SU-DHL-6 (cell line): ENCODE measurements at regions not wholly inside any gene's neighbourhood (a gene's known extent, or its start where the extent isn't known, plus 50 kb on each side); places are given as distances from the start of the nearest gene placed in this dataset.

Source experiments
- H2AFZ ChIP-seq: fragments of 200-600 bp; sonication (generic); 2 replicates; pipeline ENCODE4 v1.6.1; 2014; ENCODE audit warnings: low read depth, mild to moderate bottlenecking, moderate library complexity, mixed read lengths, antibody characterized with exemption, low read length; ENCODE audit not compliant: severe bottlenecking
- H3F3A ChIP-seq: fragments of 200-600 bp; shearing (Covaris generic); 2 replicates; pipeline ENCODE4 v1.6.0; 2016; ENCODE audit warnings: antibody characterized with exemption, mild to moderate bottlenecking; ENCODE audit not compliant: insufficient read depth
- H3K27ac ChIP-seq: fragments of 200-600 bp; sonication (generic); 2 replicates; pipeline ENCODE4 v1.5.1; 2016; ENCODE audit warnings: low read depth, mild to moderate bottlenecking, low read length, moderate library complexity, mixed read lengths
- H3K27me3 ChIP-seq: fragments of 200-600 bp; sonication (generic), shearing (Covaris generic); 2 replicates; pipeline ENCODE4 v1.6.0; 2014; ENCODE audit warnings: mild to moderate bottlenecking, low read length
- H3K36me3 ChIP-seq: fragments of 200-600 bp; sonication (generic); 2 replicates; pipeline ENCODE4 v1.6.1; 2014; ENCODE audit warnings: mild to moderate bottlenecking, low read length, mixed read lengths
- H3K4me2 ChIP-seq: fragments of 300-600, 200-600 bp; shearing (Covaris generic), sonication (generic); 2 replicates; pipeline ENCODE4 v1.6.0; 2014; ENCODE audit warnings: low read length, low read depth, mild to moderate bottlenecking; ENCODE audit not compliant: poor library complexity, severe bottlenecking
- H3K4me3 ChIP-seq: fragments of 200-600 bp; sonication (generic); 2 replicates; pipeline ENCODE4 v1.5.1; 2014; ENCODE audit warnings: antibody characterized with exemption, low read length, mild to moderate bottlenecking, mixed read lengths; ENCODE audit not compliant: insufficient read depth, poor library complexity, severe bottlenecking
- H3K79me2 ChIP-seq: fragments of 200-600 bp; sonication (generic); 2 replicates; pipeline ENCODE4 v1.6.1; 2014; ENCODE audit warnings: mild to moderate bottlenecking, low read length, moderate library complexity; ENCODE audit not compliant: insufficient read depth
- H3K9ac ChIP-seq: fragments of 200-600 bp; sonication (generic); 2 replicates; pipeline ENCODE4 v1.7.0; 2014; ENCODE audit warnings: mild to moderate bottlenecking, low read length
- H3K9me2 ChIP-seq: fragments of 200-600 bp; sonication (generic); replicated peaks from 2 replicates; pipeline ENCODE4 v1.6.1; 2014; ENCODE audit warnings: low read length; ENCODE audit not compliant: insufficient read depth
- H3K9me3 ChIP-seq: fragments of 200-600 bp; sonication (generic); 2 replicates; pipeline ENCODE4 v1.6.1; 2014; ENCODE audit warnings: low read length, mixed read lengths; ENCODE audit not compliant: insufficient read depth
- H4K20me1 ChIP-seq: fragments of 200-600 bp; sonication (generic); 2 replicates; pipeline ENCODE4 v1.6.1; 2014; ENCODE audit warnings: low read depth, mild to moderate bottlenecking, antibody characterized with exemption, low read length, moderate library complexity, mixed read lengths
- CTCF ChIP-seq: fragments of 200-600 bp; sonication (generic); IDR thresholded peaks from one replicate; pipeline ENCODE4 v1.5.1; 2017; ENCODE audit warnings: antibody characterized with exemption, mild to moderate bottlenecking, low read length, moderate library complexity; ENCODE audit not compliant: insufficient read depth, poor library complexity, severe bottlenecking
- EZH2phosphoT487 ChIP-seq: fragments of 200-600 bp; sonication (generic), shearing (Covaris generic); conservative IDR thresholded peaks from 2 replicates; pipeline ENCODE4 v1.6.1; 2018; ENCODE audit warnings: mild to moderate bottlenecking, antibody characterized with exemption, low read length, moderate library complexity, mixed read lengths

DNA sequence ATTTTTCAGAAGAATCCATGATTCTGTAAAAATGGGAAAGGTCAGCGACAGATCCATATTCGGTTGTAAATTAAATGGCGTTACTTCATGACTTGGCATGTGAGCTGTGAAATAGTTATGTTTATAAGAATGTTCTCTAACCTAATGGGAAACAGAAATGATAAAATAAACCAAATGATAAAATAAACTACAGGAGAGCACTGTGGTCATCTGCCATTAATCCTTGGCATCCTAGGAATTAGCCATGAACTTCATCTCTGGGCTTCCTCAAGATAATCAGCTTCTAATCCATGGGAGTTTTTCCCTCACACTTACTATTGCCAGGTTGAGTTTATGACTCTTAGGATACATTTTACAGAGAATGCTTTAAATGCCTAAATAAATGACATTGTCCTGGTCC, 94.6 kb upstream of the SLC30A5 start:
- Histone ChIP-seq H3K79me2 (no peaks in the 10 kb centered on the region), H4K20me1 (no peaks in the 10 kb centered on the region), H2AFZ (no peak overlapping the region), H3K27me3 (no peaks in the 10 kb centered on the region), H3K27ac (no peak overlapping the region), H3K9me3 (no peaks in the 10 kb centered on the region), H3K4me2 (no peak overlapping the region), H3K36me3 (no peaks in the 10 kb centered on the region), H3K9ac (no peak overlapping the region), H3K9me2 (no peaks in the 10 kb centered on the region), H3F3A (no peaks in the 10 kb centered on the region), H3K4me3 (no peak overlapping the region)
- TF ChIP-seq EZH2phosphoT487 (no peak), CTCF (no peak)

GRCh38 chr5:69000216-69000919, 93.4 kb upstream of the SLC30A5 start:
- Histone ChIP-seq H2AFZ (no peak overlapping the region), H3K9me2 (no peaks in the 10 kb centered on the region), H3F3A (no peaks in the 10 kb centered on the region), H4K20me1 (no peaks in the 10 kb centered on the region), H3K4me3 (no peak overlapping the region), H3K9ac (no peak overlapping the region), H3K79me2 (no peaks in the 10 kb centered on the region), H3K9me3 (no peaks in the 10 kb centered on the region), H3K27ac (no peak overlapping the region), H3K4me2 (no peak overlapping the region), H3K36me3 (no peaks in the 10 kb centered on the region), H3K27me3 (no peaks in the 10 kb centered on the region)
- TF ChIP-seq CTCF: no peak

DNA sequence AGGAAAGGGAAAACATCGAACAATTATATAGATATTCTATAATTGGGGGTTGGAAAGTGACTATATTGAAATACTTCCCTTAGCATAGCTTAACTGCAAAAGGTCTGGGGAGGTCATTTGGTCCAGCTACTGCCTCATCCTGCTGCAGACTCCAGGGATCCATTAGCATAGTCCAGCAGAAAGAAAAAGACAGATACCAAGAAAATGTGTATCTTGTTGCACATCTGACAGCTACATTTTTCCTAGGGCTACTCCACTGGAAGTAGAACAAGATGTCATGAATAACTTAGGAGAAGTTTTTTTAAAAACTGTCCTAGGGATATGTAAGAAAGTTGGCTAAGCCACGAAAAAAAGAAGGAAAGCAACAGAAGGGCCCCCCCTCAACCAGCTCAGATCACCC, 92.9 kb upstream of the SLC30A5 start:
- Histone ChIP-seq H3K9ac (no peak overlapping the region), H3K27me3 (no peaks in the 10 kb centered on the region), H2AFZ (no peak overlapping the region), H3K36me3 (no peaks in the 10 kb centered on the region), H3F3A (no peaks in the 10 kb centered on the region), H3K9me2 (no peaks in the 10 kb centered on the region), H3K27ac (no peak overlapping the region), H3K4me3 (no peak overlapping the region), H3K4me2 (no peak overlapping the region), H3K9me3 (no peaks in the 10 kb centered on the region), H3K79me2 (no peaks in the 10 kb centered on the region), H4K20me1 (no peaks in the 10 kb centered on the region)
- TF ChIP-seq CTCF: no peak
- TF ChIP-seq EZH2phosphoT487: no peak
